ENCODE measurements at regions not wholly inside any gene's neighbourhood (a gene's known extent, or its start where the extent isn't known, plus 50 kb on each side); places are given as distances from the start of the nearest gene placed in this dataset.

- POLR2A ChIA-PET = interaction anchor here (1.6 kb wide), 1 partner anchor 101 kb away, joined by 6 read pairs; the partner anchor contains the start of gene ID4
- TF ChIP-seq FOXM1 (IDR thresholded peaks at IDR 0.05; ENCODE audit: borderline replicate concordance) (no peak), L3MBTL2 (conservative IDR thresholded peaks at IDR 0.05) (no peak), CTBP1 (IDR thresholded peaks at IDR 0.05; ENCODE audit: borderline replicate concordance) (peak; percentile 64), PKNOX1 (IDR thresholded peaks at IDR 0.05) (peak; percentile 53)
- no peak for DNase-seq (ENCODE audit: extremely low spot score)
- CTCF ChIA-PET = interaction anchor here (1.0 kb wide), 1 partner anchor 115 kb away, joined by 3 read pairs; no protein-coding TSS in a partner anchor
Measured at GRCh38 chr6:19736066-19736465, 101.1 kb upstream of the ID4 start.

GRCh38 chr6:19738010-19738409 lies 99.2 kb upstream of the ID4 start:
- POLR2A ChIA-PET = no interaction called here
- TF ChIP-seq NFRKB (IDR thresholded peaks at IDR 0.05) = no peak
- CTCF ChIA-PET = no interaction called here
- no peak for DNase-seq (ENCODE audit: extremely low spot score)

- CTCF ChIA-PET = no interaction called here
- DNase-seq (ENCODE audit: extremely low spot score) = no peak
- POLR2A ChIA-PET = no interaction called here
- TF ChIP-seq PKNOX1 (IDR thresholded peaks at IDR 0.05) (no peak), LEF1 (IDR thresholded peaks at IDR 0.05; ENCODE audit: borderline replicate concordance) (no peak), ZNF384 (IDR thresholded peaks at IDR 0.05) (no peak), BHLHE40 (IDR thresholded peaks at IDR 0.05; ENCODE audit: borderline replicate concordance) (no peak), FOXM1 (IDR thresholded peaks at IDR 0.05; ENCODE audit: borderline replicate concordance) (no peak), ELF4 (IDR thresholded peaks at IDR 0.05) (no peak), L3MBTL2 (conservative IDR thresholded peaks at IDR 0.05) (no peak), CTBP1 (IDR thresholded peaks at IDR 0.05; ENCODE audit: borderline replicate concordance) (no peak), TARDBP (IDR thresholded peaks at IDR 0.05) (no peak), FOXK2 (IDR thresholded peaks at IDR 0.05) (no peak)
Measured at GRCh38 chr6:19749722-19750121, 87.4 kb upstream of the ID4 start.

GRCh38 chr6:19752746-19753145 lies 84.4 kb upstream of the ID4 start:
- CTCF ChIA-PET = interaction anchor here (0.5 kb wide), 1 partner anchor 9 kb away, joined by 3 read pairs; no protein-coding TSS in a partner anchor
- no peak for TF ChIP-seq FOXA1 (IDR thresholded peaks at IDR 0.05)
- no peak for TF ChIP-seq NFRKB (IDR thresholded peaks at IDR 0.05)
- TF ChIP-seq L3MBTL2 (conservative IDR thresholded peaks at IDR 0.05) = no peak
- TF ChIP-seq SP1 (IDR thresholded peaks at IDR 0.05) = no peak
- no peak for TF ChIP-seq CTBP1 (IDR thresholded peaks at IDR 0.05; ENCODE audit: borderline replicate concordance)
- no peak for DNase-seq (ENCODE audit: extremely low spot score)
- POLR2A ChIA-PET = no interaction called here

GRCh38 chr6:19753826-19754225 lies 83.3 kb upstream of the ID4 start:
- no peak for DNase-seq (ENCODE audit: extremely low spot score)
- POLR2A ChIA-PET = no interaction called here
- CTCF ChIA-PET = no interaction called here
- no peak for TF ChIP-seq FOXM1 (IDR thresholded peaks at IDR 0.05; ENCODE audit: borderline replicate concordance)
- TF ChIP-seq NFRKB (IDR thresholded peaks at IDR 0.05) = no peak
- no peak for TF ChIP-seq BHLHE40 (IDR thresholded peaks at IDR 0.05; ENCODE audit: borderline replicate concordance)
- TF ChIP-seq SP1 (IDR thresholded peaks at IDR 0.05) = no peak
- no peak for TF ChIP-seq FOXK2 (IDR thresholded peaks at IDR 0.05)
- TF ChIP-seq ZNF384 (IDR thresholded peaks at IDR 0.05) = no peak
- TF ChIP-seq L3MBTL2 (conservative IDR thresholded peaks at IDR 0.05) = no peak
- no peak for TF ChIP-seq FOXA1 (IDR thresholded peaks at IDR 0.05)
- no peak for TF ChIP-seq TARDBP (IDR thresholded peaks at IDR 0.05)
- TF ChIP-seq LEF1 (IDR thresholded peaks at IDR 0.05; ENCODE audit: borderline replicate concordance) = no peak
- TF ChIP-seq SUZ12 (IDR thresholded peaks at IDR 0.05) = no peak
- TF ChIP-seq HDGF (IDR thresholded peaks at IDR 0.05; ENCODE audit: borderline replicate concordance) = no peak
- no peak for TF ChIP-seq ARNT (IDR thresholded peaks at IDR 0.05)
- TF ChIP-seq PKNOX1 (IDR thresholded peaks at IDR 0.05) = no peak
- no peak for TF ChIP-seq CTBP1 (IDR thresholded peaks at IDR 0.05; ENCODE audit: borderline replicate concordance)

- ChIA-PET POLR2A (no interaction called here), CTCF (no interaction called here)
- no peak for DNase-seq (ENCODE audit: extremely low spot score)
- TF ChIP-seq TARDBP (IDR thresholded peaks at IDR 0.05) (no peak), ELF4 (IDR thresholded peaks at IDR 0.05) (no peak), FOXA1 (IDR thresholded peaks at IDR 0.05) (no peak), FOXK2 (IDR thresholded peaks at IDR 0.05) (no peak)
Measured at GRCh38 chr6:19754686-19755085, 82.5 kb upstream of the ID4 start.

- ChIA-PET POLR2A (no interaction called here), CTCF (no interaction called here)
- no peak for DNase-seq (ENCODE audit: extremely low spot score)
- no peak for TF ChIP-seq LEF1 (IDR thresholded peaks at IDR 0.05; ENCODE audit: borderline replicate concordance)
- no peak for TF ChIP-seq HDGF (IDR thresholded peaks at IDR 0.05; ENCODE audit: borderline replicate concordance)
- no peak for TF ChIP-seq NFRKB (IDR thresholded peaks at IDR 0.05)
- no peak for TF ChIP-seq FOXA1 (IDR thresholded peaks at IDR 0.05)
- no peak for TF ChIP-seq ZNF384 (IDR thresholded peaks at IDR 0.05)
- TF ChIP-seq PKNOX1 (IDR thresholded peaks at IDR 0.05) = no peak
- no peak for TF ChIP-seq FOXM1 (IDR thresholded peaks at IDR 0.05; ENCODE audit: borderline replicate concordance)
- TF ChIP-seq SUZ12 (IDR thresholded peaks at IDR 0.05) = no peak
- TF ChIP-seq L3MBTL2 (conservative IDR thresholded peaks at IDR 0.05) = no peak
- no peak for TF ChIP-seq CTBP1 (IDR thresholded peaks at IDR 0.05; ENCODE audit: borderline replicate concordance)
Measured at GRCh38 chr6:19755181-19755580, 82.0 kb upstream of the ID4 start.

Measured in HEK293T (cell line).